K562 (cell line): ENCODE measurements at regions not wholly inside any gene's neighbourhood (a gene's known extent, or its start where the extent isn't known, plus 50 kb on each side); places are given as distances from the start of the nearest gene placed in this dataset.

Experiments used
- EP300 ChIP-seq: IDR thresholded peaks from 2 replicates; pipeline ENCODE4 v1.6.1; 2012; ENCODE audit warnings: low read length, improper control_type of control experiment
- GABPB1 ChIP-seq: sonication (generic); formaldehyde crosslinking; IDR thresholded peaks from 2 replicates; pipeline ENCODE4 v1.8.0; 2022; ENCODE audit warnings: mild to moderate bottlenecking, missing genetic modification reagents
- SRF ChIP-seq, 2 experiments: fragments of 250-450, 450-650 bp in 1 of 2; sonication (Bioruptor Pico) in 1 of 2; sonication (generic) in 1 of 2; formaldehyde crosslinking; IDR thresholded peaks; 2 replicates each; pipeline versions ENCODE4 v1.5.0 to v1.5.1; 2020 to 2022; ENCODE audit warnings: mild to moderate bottlenecking in 1 of 2, missing genetic modification reagents in 1 of 2
- TCF7 ChIP-seq: sonication (generic); IDR thresholded peaks from 2 replicates; pipeline ENCODE4 v1.6.1; 2016; ENCODE audit warnings: antibody characterized with exemption, borderline replicate concordance
- TF ChIP-seq, protein P1 (sequence below), 3 experiments: fragments of 200-800 bp in 1 of 3; sonication (Bioruptor generic) in 1 of 3; sonication (generic) in 1 of 3; formaldehyde crosslinking in 1 of 3; IDR thresholded peaks; 2 replicates each; pipeline versions ENCODE4 v1.6.1 to v1.8.0; 2016 to 2022; ENCODE audit warnings: mild to moderate bottlenecking in 2 of 3, missing compliant biosample characterization in 2 of 3, missing genetic modification characterization in 2 of 3, missing genetic modification reagents in 1 of 3
- TF ChIP-seq, protein P2 (sequence below), 2 experiments: fragments of 450-650 bp in 1 of 2; sonication (generic) in 1 of 2; formaldehyde crosslinking in 1 of 2; IDR thresholded peaks in 1 of 2; conservative IDR thresholded peaks in 1 of 2; 2 replicates each; pipeline versions ENCODE4 v1.6.1 to v1.8.1; 2016 to 2023; ENCODE audit warnings: mild to moderate bottlenecking in 2 of 2, moderate library complexity in 2 of 2, inconsistent platforms in 1 of 2, missing genetic modification reagents in 1 of 2
- TF ChIP-seq, protein P3 (sequence below): fragments of 250-450 bp; sonication (Bioruptor Pico); IDR thresholded peaks from 2 replicates; pipeline ENCODE4 v1.8.0; 2021; ENCODE audit warnings: mild to moderate bottlenecking, moderate library complexity

DNA sequence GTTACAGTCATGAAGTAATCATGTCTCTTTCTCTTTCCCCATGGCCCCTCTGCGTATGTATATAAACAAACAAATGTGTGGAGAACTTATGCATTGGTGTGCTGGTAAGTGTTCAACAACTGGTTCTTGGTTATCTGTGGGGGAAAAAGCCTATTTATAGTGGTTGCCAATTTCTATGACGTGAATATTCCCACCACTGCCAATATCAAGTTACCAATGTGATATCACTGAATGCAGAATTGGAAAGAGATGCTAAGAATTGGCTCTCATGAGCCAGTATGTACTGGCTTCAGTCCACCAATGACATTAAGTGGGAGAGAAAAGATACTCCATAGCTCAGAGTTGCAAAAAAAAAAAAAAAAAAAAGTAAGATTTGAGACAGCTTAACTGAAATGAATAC is 399.7 kb downstream of the REEP3 start:
- no peak for TF ChIP-seq EP300
- TF ChIP-seq, protein P1, sequence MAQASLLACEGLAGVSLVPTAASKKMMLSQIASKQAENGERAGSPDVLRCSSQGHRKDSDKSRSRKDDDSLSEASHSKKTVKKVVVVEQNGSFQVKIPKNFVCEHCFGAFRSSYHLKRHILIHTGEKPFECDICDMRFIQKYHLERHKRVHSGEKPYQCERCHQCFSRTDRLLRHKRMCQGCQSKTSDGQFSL (CRISPR knock-in tag; IDR thresholded peaks at IDR 0.05) = no peak
- TF ChIP-seq, protein P1 (tag; IDR thresholded peaks at IDR 0.05) = no peak
- no peak for TF ChIP-seq GABPB1 (CRISPR knock-in tag)
- no peak for TF ChIP-seq TCF7
- TF ChIP-seq, protein P2, sequence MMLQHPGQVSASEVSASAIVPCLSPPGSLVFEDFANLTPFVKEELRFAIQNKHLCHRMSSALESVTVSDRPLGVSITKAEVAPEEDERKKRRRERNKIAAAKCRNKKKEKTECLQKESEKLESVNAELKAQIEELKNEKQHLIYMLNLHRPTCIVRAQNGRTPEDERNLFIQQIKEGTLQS (IDR thresholded peaks at IDR 0.05) = no peak
- TF ChIP-seq, protein P2 (CRISPR knock-in tag; conservative IDR thresholded peaks at IDR 0.05) = no peak
- no peak for TF ChIP-seq SRF (CRISPR knock-in tag; IDR thresholded peaks at IDR 0.05)
- TF ChIP-seq, protein P3, sequence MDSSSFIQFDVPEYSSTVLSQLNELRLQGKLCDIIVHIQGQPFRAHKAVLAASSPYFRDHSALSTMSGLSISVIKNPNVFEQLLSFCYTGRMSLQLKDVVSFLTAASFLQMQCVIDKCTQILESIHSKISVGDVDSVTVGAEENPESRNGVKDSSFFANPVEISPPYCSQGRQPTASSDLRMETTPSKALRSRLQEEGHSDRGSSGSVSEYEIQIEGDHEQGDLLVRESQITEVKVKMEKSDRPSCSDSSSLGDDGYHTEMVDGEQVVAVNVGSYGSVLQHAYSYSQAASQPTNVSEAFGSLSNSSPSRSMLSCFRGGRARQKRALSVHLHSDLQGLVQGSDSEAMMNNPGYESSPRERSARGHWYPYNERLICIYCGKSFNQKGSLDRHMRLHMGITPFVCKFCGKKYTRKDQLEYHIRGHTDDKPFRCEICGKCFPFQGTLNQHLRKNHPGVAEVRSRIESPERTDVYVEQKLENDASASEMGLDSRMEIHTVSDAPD (CRISPR knock-in tag) = no peak
